Suprapubic skin (tissue), 3 donors: ENCODE measurements at regions not wholly inside any gene's neighbourhood (a gene's known extent, or its start where the extent isn't known, plus 50 kb on each side); places are given as distances from the start of the nearest gene placed in this dataset.

Experiments
- CTCF ChIP-seq, 2 donors: fragments of 200-600 bp in 1 of 2; fragments of 450-650 bp in 1 of 2; sonication (generic) in 1 of 2; IDR thresholded peaks; one replicate each; pipeline ENCODE4 v1.5.1; 2016 to 2019; ENCODE audit warnings: antibody characterized with exemption in 2 of 2, mild to moderate bottlenecking in 1 of 2, moderate library complexity in 1 of 2
- POLR2AphosphoS5 ChIP-seq, 3 donors: sonication (generic); formaldehyde crosslinking; IDR thresholded peaks; one replicate each; pipeline ENCODE4 v1.6.1; 2017; ENCODE audit warnings: antibody characterized with exemption in 3 of 3

GRCh38 chr3:72222410-72222809 lies 437.5 kb upstream of the PROK2 start:
- TF ChIP-seq POLR2AphosphoS5 (IDR thresholded peaks at IDR 0.05) (no peak), CTCF (IDR thresholded peaks at IDR 0.05) (no peak)
